ENCODE measurements at regions not wholly inside any gene's neighbourhood (a gene's known extent, or its start where the extent isn't known, plus 50 kb on each side); places are given as distances from the start of the nearest gene placed in this dataset.

- intact Hi-C loops (cut with micrococcal nuclease; ENCODE audit: unreplicated experiment) = no loop called here
- Histone ChIP-seq H3K4me1 (no peaks in the 10 kb centered on the region), H3K9me3 (no peaks in the 10 kb centered on the region), H3K4me3 (ENCODE audit: low read depth, low read length) (no peak overlapping the region), H3K36me3 (ENCODE audit: control insufficient read depth, insufficient read depth, low read length) (no peaks in the 10 kb centered on the region), H3K27me3 (replicated peaks; ENCODE audit: control insufficient read depth, insufficient read depth, low read length) (no peaks in the 10 kb centered on the region)
- CTCF ChIA-PET = no interaction called here
- Mint-ChIP-seq H3K27me3 (ENCODE audit: insufficient read depth, unreplicated experiment) (no peaks in the 10 kb centered on the region), H3K9me3 (ENCODE audit: unreplicated experiment) (no peaks in the 10 kb centered on the region), H3K4me1 (ENCODE audit: low read depth, unreplicated experiment) (no peaks in the 10 kb centered on the region), H3K27ac (ENCODE audit: unreplicated experiment) (no peak overlapping the region), H3K4me3 (ENCODE audit: unreplicated experiment) (no peak overlapping the region), H3K36me3 (ENCODE audit: insufficient read depth, unreplicated experiment) (no peaks in the 10 kb centered on the region)
- TF ChIP-seq CTCF (IDR thresholded peaks at IDR 0.05; ENCODE audit: insufficient read depth in 1 of 2, low read depth in 1 of 2, low read length in 1 of 2, severe bottlenecking in 1 of 2, unreplicated experiment in 1 of 2) = no peak
- BruUV-seq (replicated peaks) = no TSS peak
- DNase-seq = no peak
- POLR2A ChIA-PET = no interaction called here
These were observed 50.0 kb upstream of the WDFY2 start for GRCh38 chr13:51534041-51534817.
